Keratinocyte (primary cell): ENCODE measurements at regions not wholly inside any gene's neighbourhood (a gene's known extent, or its start where the extent isn't known, plus 50 kb on each side); places are given as distances from the start of the nearest gene placed in this dataset.

Source experiments
- DNase-seq: peaks from one replicate; pipeline ENCODE4 v3.0.0-alpha.2; 2011; ENCODE audit warnings: low read depth, missing footprints, low spot score
- FAIRE-seq: peaks from 2 replicates; lab custom pipeline; 2011; peaks lifted over from hg19 to GRCh38; lab: Jason Lieb, UNC
- H2AFZ ChIP-seq: 2 replicates; pipeline ENCODE4 v1.6.0; 2012; ENCODE audit warnings: low read length, control low read depth, inconsistent platforms; ENCODE audit not compliant: control insufficient read depth
- H3K27ac ChIP-seq: 2 replicates; pipeline ENCODE4 v1.5.1; 2011; ENCODE audit warnings: low read length; ENCODE audit not compliant: control insufficient read depth, insufficient read depth
- H3K27me3 ChIP-seq: 3 replicates; pipeline ENCODE4 v1.6.0; 2011; ENCODE audit warnings: low read length; ENCODE audit not compliant: control insufficient read depth, insufficient read depth; ENCODE audit errors: extremely low read depth
- H3K36me3 ChIP-seq, 2 experiments: 2 replicates in 1 of 2; 3 replicates in 1 of 2; pipeline ENCODE4 v1.5.1; 2011; ENCODE audit warnings: low read length in 2 of 2, mild to moderate bottlenecking in 1 of 2; ENCODE audit not compliant: control insufficient read depth in 2 of 2, insufficient read depth in 2 of 2; ENCODE audit errors: extremely low read depth in 1 of 2
- H3K4me1 ChIP-seq: 3 replicates; pipeline ENCODE4 v1.5.1; 2011; ENCODE audit warnings: low read length; ENCODE audit not compliant: control insufficient read depth, insufficient read depth; ENCODE audit errors: extremely low read depth
- H3K4me2 ChIP-seq: 3 replicates; pipeline ENCODE4 v1.6.0; 2011; ENCODE audit warnings: low read depth, low read length; ENCODE audit not compliant: control insufficient read depth, insufficient read depth; ENCODE audit errors: extremely low read depth
- H3K4me3 ChIP-seq, 3 experiments: fragments of 200-600 bp in 1 of 3; sonication (generic) in 1 of 3; 2 replicates in 2 of 3; 3 replicates in 1 of 3; pipeline ENCODE4 v1.5.1; 2011 to 2016; ENCODE audit warnings: low read length in 3 of 3, mild to moderate bottlenecking in 3 of 3, control low read depth in 2 of 3, inconsistent platforms in 1 of 3, low read depth in 1 of 3, mixed read lengths in 1 of 3, mixed run types in 1 of 3, moderate library complexity in 1 of 3; ENCODE audit not compliant: control insufficient read depth in 2 of 3, insufficient read depth in 2 of 3; ENCODE audit errors: extremely low read depth in 1 of 3
- H3K79me2 ChIP-seq: 2 replicates; pipeline ENCODE4 v1.6.0; 2012; ENCODE audit warnings: low read length; ENCODE audit not compliant: control insufficient read depth, insufficient read depth
- H3K9ac ChIP-seq: 3 replicates; pipeline ENCODE4 v1.6.0; 2011; ENCODE audit warnings: low read length; ENCODE audit not compliant: control insufficient read depth, insufficient read depth; ENCODE audit errors: extremely low read depth
- H3K9me1 ChIP-seq: 3 replicates; pipeline ENCODE4 v1.6.0; 2011; ENCODE audit warnings: low read length; ENCODE audit not compliant: control insufficient read depth, insufficient read depth; ENCODE audit errors: extremely low read depth
- H3K9me3 ChIP-seq: 2 replicates; pipeline ENCODE4 v1.5.1; 2012; ENCODE audit warnings: low read depth, low read length; ENCODE audit not compliant: control insufficient read depth
- H4K20me1 ChIP-seq: 3 replicates; pipeline ENCODE4 v1.6.0; 2011; ENCODE audit warnings: low read length; ENCODE audit not compliant: control insufficient read depth, insufficient read depth; ENCODE audit errors: extremely low read depth
- EZH2 ChIP-seq: IDR thresholded peaks from one replicate; pipeline ENCODE4 v1.6.1; 2012; ENCODE audit warnings: inconsistent platforms, mild to moderate bottlenecking, low read length, moderate library complexity
- dilution Hi-C: fragments of 300-500 bp; cut with MboI; formaldehyde crosslinking; loops from one replicate; pipeline ENCODE4 v1.7.0; 2020; ENCODE audit warnings: low sequenced_read_pairs; ENCODE audit not compliant: extremely low pct_ligation_motif_present
- TF ChIP-seq, protein P1 (sequence below), 3 experiments: IDR thresholded peaks in 1 of 3; conservative IDR thresholded peaks in 1 of 3; optimal IDR thresholded peaks in 1 of 3; 2 replicates in 2 of 3; 3 replicates in 1 of 3; pipeline versions ENCODE3 to v1.5.1; 2011; ENCODE audit warnings: low read length in 3 of 3, mild to moderate bottlenecking in 3 of 3, moderate library complexity in 2 of 3, control low read depth in 1 of 3, inconsistent platforms in 1 of 3; ENCODE audit not compliant: insufficient read depth in 2 of 3; ENCODE audit errors: extremely low read depth in 1 of 3

DNA sequence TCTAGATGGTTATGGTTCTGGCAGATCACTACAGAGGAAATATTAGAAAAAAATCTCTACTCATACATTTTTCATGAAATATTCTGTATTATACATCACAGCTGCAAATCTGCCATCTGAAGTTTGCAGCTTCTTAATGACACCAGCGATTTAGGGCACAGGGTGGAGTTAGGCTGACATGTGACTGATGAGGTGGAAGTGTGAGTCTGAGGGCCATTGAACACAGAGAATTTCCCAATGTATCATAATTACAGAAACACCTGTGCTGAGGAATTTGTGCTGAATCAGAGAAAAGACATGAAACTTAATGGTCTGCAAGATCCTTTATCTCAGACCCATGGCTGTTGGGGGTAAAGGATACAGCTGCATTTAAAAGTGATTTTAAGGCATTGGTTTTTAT is 2025.6 kb upstream of the AGA start:
- no peak for FAIRE-seq
- H3K4me3 ChIP-seq: no peak overlapping the region
- no peaks in the 10 kb centered on the region for H4K20me1 ChIP-seq
- no peak overlapping the region for H3K27ac ChIP-seq
- H3K4me2 ChIP-seq: no peak overlapping the region
- no peaks in the 10 kb centered on the region for H3K36me3 ChIP-seq
- H3K79me2 ChIP-seq: no peaks in the 10 kb centered on the region
- no peaks in the 10 kb centered on the region for H3K9me1 ChIP-seq
- no peak overlapping the region for H2AFZ ChIP-seq
- no peaks in the 10 kb centered on the region for H3K27me3 ChIP-seq
- no peaks in the 10 kb centered on the region for H3K4me1 ChIP-seq
- DNase-seq: no peak
- H3K9me3 ChIP-seq: no peaks in the 10 kb centered on the region
- H3K9ac ChIP-seq: no peak overlapping the region
- dilution Hi-C loops: no loop called here
- TF ChIP-seq, protein P1, sequence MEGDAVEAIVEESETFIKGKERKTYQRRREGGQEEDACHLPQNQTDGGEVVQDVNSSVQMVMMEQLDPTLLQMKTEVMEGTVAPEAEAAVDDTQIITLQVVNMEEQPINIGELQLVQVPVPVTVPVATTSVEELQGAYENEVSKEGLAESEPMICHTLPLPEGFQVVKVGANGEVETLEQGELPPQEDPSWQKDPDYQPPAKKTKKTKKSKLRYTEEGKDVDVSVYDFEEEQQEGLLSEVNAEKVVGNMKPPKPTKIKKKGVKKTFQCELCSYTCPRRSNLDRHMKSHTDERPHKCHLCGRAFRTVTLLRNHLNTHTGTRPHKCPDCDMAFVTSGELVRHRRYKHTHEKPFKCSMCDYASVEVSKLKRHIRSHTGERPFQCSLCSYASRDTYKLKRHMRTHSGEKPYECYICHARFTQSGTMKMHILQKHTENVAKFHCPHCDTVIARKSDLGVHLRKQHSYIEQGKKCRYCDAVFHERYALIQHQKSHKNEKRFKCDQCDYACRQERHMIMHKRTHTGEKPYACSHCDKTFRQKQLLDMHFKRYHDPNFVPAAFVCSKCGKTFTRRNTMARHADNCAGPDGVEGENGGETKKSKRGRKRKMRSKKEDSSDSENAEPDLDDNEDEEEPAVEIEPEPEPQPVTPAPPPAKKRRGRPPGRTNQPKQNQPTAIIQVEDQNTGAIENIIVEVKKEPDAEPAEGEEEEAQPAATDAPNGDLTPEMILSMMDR (optimal IDR thresholded peaks at IDR 0.05 in 1 of 3, IDR thresholded peaks at IDR 0.05 in 1 of 3, conservative IDR thresholded peaks at IDR 0.05 in 1 of 3; ENCODE audit: extremely low read depth in 1 of 3, insufficient read depth in 2 of 3, low read length in 3 of 3): no peak
- TF ChIP-seq EZH2: no peak

DNA sequence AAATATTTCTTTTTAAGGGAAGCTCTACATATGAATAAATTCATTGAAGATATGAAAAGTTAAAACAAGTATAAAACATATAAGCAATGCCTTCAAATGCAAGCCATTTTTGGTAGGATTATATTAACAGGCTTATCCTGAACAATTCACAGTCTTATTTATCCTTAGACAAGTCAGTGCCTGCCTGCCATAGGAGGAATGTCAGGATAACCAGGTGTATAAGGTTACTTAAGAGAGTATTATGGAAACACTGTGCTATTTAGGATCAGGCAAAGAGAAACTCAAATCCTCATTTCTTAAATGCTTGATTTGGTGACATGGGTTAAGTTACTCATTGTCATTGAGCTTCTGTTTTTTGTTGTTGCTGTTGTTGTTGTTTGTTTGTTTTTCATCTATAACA is 2029.9 kb upstream of the AGA start:
- Histone ChIP-seq H3K9me3 (no peaks in the 10 kb centered on the region), H3K4me1 (no peaks in the 10 kb centered on the region), H3K4me3 (no peak overlapping the region), H3K4me2 (no peak overlapping the region), H4K20me1 (no peaks in the 10 kb centered on the region), H3K27ac (no peak overlapping the region), H3K36me3 (no peaks in the 10 kb centered on the region), H3K9ac (no peak overlapping the region), H2AFZ (no peak overlapping the region), H3K27me3 (no peaks in the 10 kb centered on the region), H3K9me1 (no peaks in the 10 kb centered on the region), H3K79me2 (no peaks in the 10 kb centered on the region)
- DNase-seq (no peak), FAIRE-seq (no peak)
- dilution Hi-C loops: no loop called here
- TF ChIP-seq EZH2: no peak
- TF ChIP-seq, protein P1 (optimal IDR thresholded peaks at IDR 0.05 in 1 of 3, IDR thresholded peaks at IDR 0.05 in 1 of 3, conservative IDR thresholded peaks at IDR 0.05 in 1 of 3; ENCODE audit: extremely low read depth in 1 of 3, insufficient read depth in 2 of 3, low read length in 3 of 3): no peak
